Astrocyte of the spinal cord (primary cell): ENCODE measurements at regions not wholly inside any gene's neighbourhood (a gene's known extent, or its start where the extent isn't known, plus 50 kb on each side); places are given as distances from the start of the nearest gene placed in this dataset.
"Not testable (repeated sequence)": the region's sequence is repeated elsewhere in the genome, so short reads cannot be mapped to it uniquely, and the experiment has no call there.

Source experiments
- DNase-seq: peaks from one replicate; pipeline ENCODE4 v3.0.0; 2011; ENCODE audit warnings: low read depth, low spot score
- H3K4me3 ChIP-seq: 2 replicates; pipeline ENCODE4 v1.5.1; 2011; ENCODE audit warnings: low read depth, mild to moderate bottlenecking, low read length, moderate library complexity
- in situ Hi-C: cut with HindIII; loops from 2 replicates; pipeline ENCODE4 v1.10.0; 2017; ENCODE audit warnings: low sequenced_read_pairs
- TF ChIP-seq, protein P1 (sequence below): IDR thresholded peaks from 2 replicates; pipeline ENCODE4 v1.5.1; 2012; ENCODE audit warnings: low read depth, mild to moderate bottlenecking, low read length, inconsistent platforms

DNA sequence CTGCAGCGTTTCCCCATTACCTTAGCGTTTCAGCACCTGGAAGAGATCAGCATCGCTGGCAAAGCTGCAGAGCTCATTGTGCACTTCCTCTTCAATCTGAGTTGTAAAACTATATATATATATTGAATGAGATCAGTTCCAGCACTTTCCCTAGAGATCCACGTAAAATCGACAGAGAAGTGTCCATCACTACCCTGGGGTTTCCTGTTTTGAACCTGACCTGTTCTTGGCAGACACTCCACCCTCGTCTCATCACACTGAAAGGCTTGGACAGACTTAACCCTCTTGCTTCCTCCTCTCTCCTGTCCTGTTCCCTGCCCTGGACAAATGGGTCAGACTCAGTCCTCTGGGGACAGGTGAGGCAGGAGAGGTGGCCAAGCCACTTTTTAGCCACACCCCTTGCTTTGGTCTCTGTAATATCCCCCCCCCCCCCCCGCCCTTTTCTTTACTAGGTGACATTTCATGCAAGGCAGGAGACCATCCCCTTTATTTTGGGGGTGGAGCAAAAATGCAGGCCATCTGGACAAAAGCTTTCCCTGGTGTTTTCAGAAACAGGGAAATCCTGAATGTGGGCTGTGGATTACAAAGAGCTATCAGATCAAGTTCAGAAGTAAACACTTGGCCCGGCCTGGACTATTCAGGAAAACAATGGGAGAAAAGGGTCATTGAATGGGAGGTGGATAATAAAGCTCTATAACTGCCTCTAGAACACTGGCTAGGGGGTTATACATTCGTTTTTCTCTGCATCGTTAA is 83.7 kb upstream of the KDM7A start:
- in situ Hi-C loops: no loop called here
- TF ChIP-seq, protein P1, sequence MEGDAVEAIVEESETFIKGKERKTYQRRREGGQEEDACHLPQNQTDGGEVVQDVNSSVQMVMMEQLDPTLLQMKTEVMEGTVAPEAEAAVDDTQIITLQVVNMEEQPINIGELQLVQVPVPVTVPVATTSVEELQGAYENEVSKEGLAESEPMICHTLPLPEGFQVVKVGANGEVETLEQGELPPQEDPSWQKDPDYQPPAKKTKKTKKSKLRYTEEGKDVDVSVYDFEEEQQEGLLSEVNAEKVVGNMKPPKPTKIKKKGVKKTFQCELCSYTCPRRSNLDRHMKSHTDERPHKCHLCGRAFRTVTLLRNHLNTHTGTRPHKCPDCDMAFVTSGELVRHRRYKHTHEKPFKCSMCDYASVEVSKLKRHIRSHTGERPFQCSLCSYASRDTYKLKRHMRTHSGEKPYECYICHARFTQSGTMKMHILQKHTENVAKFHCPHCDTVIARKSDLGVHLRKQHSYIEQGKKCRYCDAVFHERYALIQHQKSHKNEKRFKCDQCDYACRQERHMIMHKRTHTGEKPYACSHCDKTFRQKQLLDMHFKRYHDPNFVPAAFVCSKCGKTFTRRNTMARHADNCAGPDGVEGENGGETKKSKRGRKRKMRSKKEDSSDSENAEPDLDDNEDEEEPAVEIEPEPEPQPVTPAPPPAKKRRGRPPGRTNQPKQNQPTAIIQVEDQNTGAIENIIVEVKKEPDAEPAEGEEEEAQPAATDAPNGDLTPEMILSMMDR: no peak

DNA sequence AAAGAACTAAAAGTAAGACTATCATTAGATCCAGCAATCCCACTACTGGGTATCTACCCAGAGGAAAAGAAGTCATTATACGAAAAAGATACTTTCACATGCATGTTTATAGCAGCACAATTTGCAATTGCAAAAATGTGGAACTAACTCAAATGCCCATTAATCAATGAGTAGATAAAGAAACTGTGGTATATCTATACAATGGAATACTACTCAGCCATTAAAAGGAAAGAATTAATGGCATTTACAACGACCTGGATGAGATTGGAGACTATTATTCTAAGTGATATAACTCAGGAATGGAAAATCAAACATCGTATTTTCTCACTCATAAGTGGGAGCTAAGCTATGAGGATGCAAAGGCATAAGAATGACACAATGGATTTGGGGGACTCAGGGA is 80.5 kb upstream of the KDM7A start:
- DNase-seq, in situ Hi-C loops, H3K4me3 ChIP-seq: not testable (repeated sequence)

More for the DNA sequence above, 83.7 kb upstream of the KDM7A start:
- H3K4me3 ChIP-seq: no peak overlapping the region
- no peak for DNase-seq

DNA sequence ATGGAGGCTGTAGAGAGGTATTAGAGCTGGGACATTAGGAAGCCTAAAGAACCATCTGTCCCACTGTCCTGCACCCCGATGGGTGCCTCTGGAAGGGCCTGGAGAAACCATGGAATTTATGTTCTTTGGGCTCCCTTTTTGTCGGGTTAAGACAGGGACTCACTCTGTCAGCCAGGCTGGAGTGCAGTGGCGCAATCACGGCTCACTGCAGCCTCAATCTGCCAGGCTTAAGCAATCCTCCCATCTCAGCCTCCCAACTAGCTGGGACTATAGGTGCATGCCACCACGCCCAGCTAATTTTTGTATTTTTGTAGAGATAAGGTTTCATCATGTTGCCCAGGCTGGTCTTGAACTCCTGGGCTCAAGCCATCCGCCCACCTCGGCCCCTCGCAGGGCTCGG is 78.2 kb upstream of the KDM7A start:
- H3K4me3 ChIP-seq, DNase-seq, in situ Hi-C loops: not testable (repeated sequence)

DNA sequence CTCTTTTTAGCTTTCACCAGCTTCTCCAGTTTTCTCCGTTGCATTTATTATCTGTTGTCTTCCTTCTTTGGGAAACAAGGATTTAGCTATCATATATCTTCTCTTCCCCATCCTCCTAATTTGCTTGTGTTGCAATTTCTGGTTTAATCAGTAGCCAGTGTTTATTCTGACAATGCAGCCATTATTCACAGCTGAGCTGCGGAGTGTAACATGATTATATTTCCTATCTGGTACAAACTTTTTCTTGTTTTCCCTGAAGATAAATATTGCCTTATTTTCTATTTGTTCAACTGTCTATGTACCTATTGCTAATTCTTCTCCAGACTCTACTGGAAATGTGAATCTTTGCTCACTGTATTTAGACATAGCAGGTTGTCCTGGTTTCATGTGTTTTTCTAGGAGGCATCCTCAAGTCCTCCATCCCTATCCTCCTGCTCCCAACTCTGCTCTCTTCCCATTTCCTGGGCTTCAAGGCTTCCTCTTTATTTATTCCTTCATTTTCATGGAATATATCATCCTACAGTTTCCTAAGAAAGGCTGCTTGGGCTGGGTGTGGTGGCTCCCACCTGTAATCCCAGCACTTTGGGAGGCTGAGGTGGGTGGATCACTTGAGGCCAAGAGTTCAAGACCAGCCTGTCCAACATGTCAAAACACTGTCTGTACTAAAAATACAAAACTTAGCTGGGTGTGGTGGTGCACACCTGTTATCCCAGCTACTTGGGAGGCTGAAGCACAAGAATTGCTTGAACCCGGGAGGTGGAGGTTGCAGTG is 72.4 kb upstream of the KDM7A start:
- H3K4me3 ChIP-seq: no peak overlapping the region
- DNase-seq: no peak
- in situ Hi-C loops: no loop called here
- TF ChIP-seq, protein P1: no peak

- in situ Hi-C loops: no loop called here
- TF ChIP-seq, protein P1: no peak
- DNase-seq: no peak
- H3K4me3 ChIP-seq: no peak overlapping the region
Measured at GRCh38 chr7:140247559-140247958, 70.8 kb upstream of the KDM7A start.

DNA sequence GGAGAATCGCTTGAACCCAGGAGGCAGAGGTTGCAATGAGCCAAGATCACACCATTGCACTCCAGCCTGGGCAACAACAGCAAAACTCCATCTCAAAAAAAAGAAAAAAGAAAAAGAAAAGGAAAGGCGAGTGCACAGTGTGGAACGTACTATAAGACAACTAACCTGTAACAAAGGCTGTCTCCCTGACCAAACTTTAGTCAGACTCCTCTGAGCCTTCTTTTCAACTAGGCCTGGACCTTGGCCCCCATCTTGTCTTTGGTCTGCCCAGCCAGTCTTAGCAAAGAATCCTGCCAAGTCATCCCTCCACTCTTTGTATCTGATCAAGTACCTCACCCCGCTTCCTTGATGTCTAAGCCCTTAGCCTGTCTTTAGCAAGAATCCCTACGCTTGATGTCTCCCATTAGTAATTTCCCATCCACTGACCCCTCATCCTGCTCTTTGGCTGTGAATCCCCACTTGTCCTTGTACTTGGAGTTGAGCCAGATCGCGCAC is 68.9 kb upstream of the KDM7A start:
- TF ChIP-seq, protein P1: no peak
- in situ Hi-C loops: no loop called here
- DNase-seq: no peak
- H3K4me3 ChIP-seq: no peak overlapping the region

DNA sequence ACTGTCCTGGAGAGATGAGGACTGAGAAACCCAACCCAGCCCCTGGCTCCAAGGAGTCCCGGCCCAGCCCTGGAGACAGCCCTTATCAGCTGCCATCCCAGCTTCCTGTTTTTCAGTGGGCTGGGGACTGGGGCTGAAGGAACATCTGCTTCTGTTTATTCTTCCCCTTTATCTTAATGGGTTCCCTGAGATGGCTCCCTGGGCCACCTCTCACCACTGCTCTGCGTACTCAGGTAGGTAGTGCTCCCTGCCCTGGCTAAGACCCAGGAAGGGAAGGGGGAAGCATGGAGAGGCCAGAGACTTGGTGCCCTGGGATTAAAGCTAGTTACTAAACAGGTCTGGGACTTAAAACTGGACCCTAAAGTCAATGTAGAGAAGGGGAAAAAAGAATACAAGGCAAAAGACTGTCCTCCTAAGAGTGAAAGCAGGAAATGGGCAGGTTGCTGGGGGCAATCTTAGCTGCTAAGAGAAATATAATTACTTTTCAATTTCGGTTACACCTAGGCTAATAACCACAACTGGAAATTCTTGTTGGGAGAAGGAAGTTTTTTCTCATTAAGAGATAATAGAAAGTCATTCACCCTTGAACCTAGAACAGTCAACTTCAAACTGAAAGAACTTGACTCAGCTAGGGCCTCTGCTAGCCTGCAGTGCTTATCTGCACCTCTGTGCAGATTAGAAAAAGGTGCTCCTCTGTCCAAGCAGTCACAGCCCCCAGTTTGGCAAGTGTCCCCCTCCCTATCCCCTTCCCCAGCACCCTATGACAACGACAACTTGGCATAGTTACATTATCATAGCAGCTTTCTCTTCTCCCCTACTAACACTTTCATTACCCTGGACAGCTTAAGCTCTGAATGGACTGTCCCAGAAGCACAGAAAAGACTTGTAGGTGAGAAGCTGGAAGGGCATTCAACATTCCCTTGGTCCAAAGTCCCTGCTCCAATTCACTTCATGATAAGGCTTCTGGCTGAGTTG is 65.6 kb upstream of the KDM7A start:
- in situ Hi-C loops: no loop called here
- no peak for DNase-seq

More for the DNA sequence above, 65.6 kb upstream of the KDM7A start:
- H3K4me3 ChIP-seq: no peak overlapping the region
- TF ChIP-seq, protein P1: no peak
